Ovary (tissue), 7 donors: ENCODE measurements at regions not wholly inside any gene's neighbourhood (a gene's known extent, or its start where the extent isn't known, plus 50 kb on each side); places are given as distances from the start of the nearest gene placed in this dataset.

Experiments
- DNase-seq, 5 donors: peaks; one replicate each; pipeline ENCODE4 v3.0.0-alpha.2; 2019 to 2020
- H3K27ac ChIP-seq, 2 donors: fragments of 200-600 bp; one replicate each; pipeline versions ENCODE4 v1.5.1 to v1.8.0; 2019 to 2022
- H3K27me3 ChIP-seq: fragments of 200-600 bp; one replicate; pipeline ENCODE4 v1.8.0; 2022
- H3K36me3 ChIP-seq: fragments of 200-600 bp; sonication (generic); one replicate; pipeline ENCODE4 v1.5.1; 2019
- H3K4me1 ChIP-seq: one replicate; pipeline ENCODE4 v1.8.1; 2013; ENCODE audit warnings: mild to moderate bottlenecking, moderate library complexity; ENCODE audit not compliant: insufficient read depth
- H3K4me3 ChIP-seq: fragments of 200-600 bp; sonication (generic); one replicate; pipeline ENCODE4 v1.5.1; 2017
- H3K9me3 ChIP-seq, 2 donors: fragments of 200-600 bp in 1 of 2; sonication (generic) in 1 of 2; one replicate each; pipeline versions ENCODE4 v1.5.1 to v1.8.1; 2013 to 2019; ENCODE audit warnings: mild to moderate bottlenecking in 1 of 2, moderate library complexity in 1 of 2
- EP300 ChIP-seq: sonication (generic); formaldehyde crosslinking; IDR thresholded peaks from one replicate; pipeline ENCODE4 v1.6.1; 2017; ENCODE audit warnings: antibody characterized with exemption
- POLR2A ChIP-seq: fragments of 450-650 bp; IDR thresholded peaks from one replicate; pipeline ENCODE4 v1.6.1; 2017; ENCODE audit warnings: antibody characterized with exemption, mild to moderate bottlenecking, moderate library complexity
- WGBS, 3 donors: extraction: QIAGEN DNeasy Blood & Tissue Kit in 1 of 3; methylation state at CpG; one replicate each; pipeline versions ENCODE4 v1.1.5 to v1.1.7; 2013 to 2017; 5-methylcytosine and 5-hydroxymethylcytosine counted together
- intact Hi-C, 4 donors: fragments of 100-400 bp; cut with DNase I; formaldehyde crosslinking; loops; one replicate each; pipeline versions ENCODE4 v1.11.0 to v1.15.1; 2022 to 2023
- TF ChIP-seq, protein P1 (sequence below), 3 donors: fragments of 450-650 bp in 2 of 3; fragments of 200-600 bp in 1 of 3; IDR thresholded peaks; one replicate each; pipeline versions ENCODE4 v1.5.1 to v1.8.0; 2016 to 2022; ENCODE audit warnings: antibody characterized with exemption in 3 of 3, mild to moderate bottlenecking in 1 of 3
- donor health status: DM: no; HTN: no; CAD: no; lungs with moderate emphysema.
- donor health status: DM: no; HTN: no; CAD: no.
- donor health status: Bipolar disorder and iron deficiency.
- donor health status: DM: no; HTN: no; CAD: no.
- donor health status: DM: yes; HTN: yes; CAD: no.

DNA sequence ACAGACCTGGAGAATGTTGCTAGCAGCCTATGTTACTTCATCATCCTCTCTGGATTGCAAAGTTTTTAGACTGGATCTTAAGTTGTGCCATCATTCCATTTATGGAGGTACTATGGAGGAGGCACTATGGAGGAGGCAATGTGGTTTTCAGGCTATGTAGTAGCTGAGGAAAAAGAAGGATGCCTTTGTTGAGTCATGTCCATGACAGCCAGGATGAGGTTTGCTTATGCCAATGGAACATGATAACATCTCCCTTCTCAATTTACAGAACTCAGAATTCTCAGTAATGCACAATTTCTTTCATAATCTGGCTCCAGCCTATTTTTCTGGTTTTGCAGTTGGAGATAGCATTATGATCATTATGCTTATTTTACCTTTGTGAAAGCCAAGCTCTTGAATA lies 65.9 kb upstream of the TMEM108 start:
- no peak for TF ChIP-seq EP300
- TF ChIP-seq POLR2A: no peak
- TF ChIP-seq, protein P1, sequence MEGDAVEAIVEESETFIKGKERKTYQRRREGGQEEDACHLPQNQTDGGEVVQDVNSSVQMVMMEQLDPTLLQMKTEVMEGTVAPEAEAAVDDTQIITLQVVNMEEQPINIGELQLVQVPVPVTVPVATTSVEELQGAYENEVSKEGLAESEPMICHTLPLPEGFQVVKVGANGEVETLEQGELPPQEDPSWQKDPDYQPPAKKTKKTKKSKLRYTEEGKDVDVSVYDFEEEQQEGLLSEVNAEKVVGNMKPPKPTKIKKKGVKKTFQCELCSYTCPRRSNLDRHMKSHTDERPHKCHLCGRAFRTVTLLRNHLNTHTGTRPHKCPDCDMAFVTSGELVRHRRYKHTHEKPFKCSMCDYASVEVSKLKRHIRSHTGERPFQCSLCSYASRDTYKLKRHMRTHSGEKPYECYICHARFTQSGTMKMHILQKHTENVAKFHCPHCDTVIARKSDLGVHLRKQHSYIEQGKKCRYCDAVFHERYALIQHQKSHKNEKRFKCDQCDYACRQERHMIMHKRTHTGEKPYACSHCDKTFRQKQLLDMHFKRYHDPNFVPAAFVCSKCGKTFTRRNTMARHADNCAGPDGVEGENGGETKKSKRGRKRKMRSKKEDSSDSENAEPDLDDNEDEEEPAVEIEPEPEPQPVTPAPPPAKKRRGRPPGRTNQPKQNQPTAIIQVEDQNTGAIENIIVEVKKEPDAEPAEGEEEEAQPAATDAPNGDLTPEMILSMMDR (IDR thresholded peaks at IDR 0.05): no peak
- H3K4me3 ChIP-seq: no peak overlapping the region
- intact Hi-C loops: no loop called here
- no peaks in the 10 kb centered on the region for H3K27me3 ChIP-seq
- DNase-seq: no peak
- H3K9me3 ChIP-seq: no peaks in the 10 kb centered on the region
- no peaks in the 10 kb centered on the region for H3K4me1 ChIP-seq
- H3K36me3 ChIP-seq: no peaks in the 10 kb centered on the region
- H3K27ac ChIP-seq: no peak overlapping the region

DNA sequence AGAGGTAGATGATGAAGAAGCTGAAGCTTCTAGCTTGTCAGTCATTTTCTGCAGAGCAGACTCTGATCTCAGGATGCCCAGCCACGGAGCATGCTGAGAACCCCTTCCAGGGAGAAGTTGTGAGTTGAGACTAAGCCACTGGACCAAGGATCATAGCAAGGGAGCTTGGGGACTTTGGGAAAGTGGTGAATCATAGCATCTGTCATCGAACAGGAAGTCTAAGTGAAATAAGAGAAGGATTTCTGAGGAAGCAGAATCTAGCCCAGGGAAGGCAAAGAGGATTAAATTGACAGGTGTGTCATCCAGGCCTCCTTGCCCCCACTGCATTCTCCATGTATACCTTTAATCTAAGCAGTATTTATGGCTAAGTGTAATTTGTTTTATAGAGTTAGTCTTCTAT lies 71.8 kb upstream of the TMEM108 start:
- no peak for DNase-seq
- H3K27ac ChIP-seq: no peak overlapping the region
- H3K27me3 ChIP-seq: no peaks in the 10 kb centered on the region
- H3K4me3 ChIP-seq: no peak overlapping the region
- no peaks in the 10 kb centered on the region for H3K9me3 ChIP-seq
- H3K36me3 ChIP-seq: no peaks in the 10 kb centered on the region
- TF ChIP-seq, protein P1 (IDR thresholded peaks at IDR 0.05): no peak
- no peak for TF ChIP-seq EP300
- no peak for TF ChIP-seq POLR2A
- no peaks in the 10 kb centered on the region for H3K4me1 ChIP-seq
- intact Hi-C loops: no loop called here
- WGBS, 3 donors: 68 to 84% (median 77%) methylated on average over 2 of the region's 2 CpGs

DNA sequence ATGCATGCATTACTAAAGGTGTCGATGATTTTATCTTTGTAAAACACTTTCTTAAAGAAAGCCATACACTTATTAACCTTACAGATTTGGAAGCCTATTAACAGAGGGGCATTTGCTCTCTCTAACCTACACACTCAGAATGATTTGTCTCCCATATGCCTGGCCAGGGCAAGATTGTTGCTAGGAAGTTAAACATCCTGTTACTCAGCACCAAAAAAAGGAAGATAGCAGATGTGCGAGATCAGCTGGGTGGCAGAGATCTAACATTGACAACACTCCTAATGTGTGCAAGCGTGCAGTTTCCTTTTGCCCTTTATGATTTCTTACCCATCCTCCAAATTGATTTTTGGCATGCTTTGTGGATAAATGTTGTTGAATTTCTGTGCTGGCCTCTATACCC lies 73.9 kb upstream of the TMEM108 start:
- no peak for TF ChIP-seq POLR2A
- TF ChIP-seq, protein P1 (IDR thresholded peaks at IDR 0.05): no peak
- TF ChIP-seq EP300: no peak

GRCh38 chr3:132963786-132964185 lies 74.4 kb upstream of the TMEM108 start:
- H3K27me3 ChIP-seq: no peaks in the 10 kb centered on the region
- H3K9me3 ChIP-seq: no peaks in the 10 kb centered on the region
- no peaks in the 10 kb centered on the region for H3K4me1 ChIP-seq
- TF ChIP-seq POLR2A: no peak
- TF ChIP-seq, protein P1 (IDR thresholded peaks at IDR 0.05): no peak
- TF ChIP-seq EP300: no peak
- intact Hi-C loops: no loop called here
- no peak overlapping the region for H3K4me3 ChIP-seq
- H3K36me3 ChIP-seq: no peaks in the 10 kb centered on the region
- WGBS, 3 donors: 37 to 45% (median 39%) methylated on average over 2 of the region's 2 CpGs
- no peak overlapping the region for H3K27ac ChIP-seq
- DNase-seq: no peak

More for the DNA sequence above, 73.9 kb upstream of the TMEM108 start:
- H3K4me1 ChIP-seq: no peaks in the 10 kb centered on the region
- H3K36me3 ChIP-seq: no peaks in the 10 kb centered on the region
- H3K27ac ChIP-seq: no peak overlapping the region
- no peak overlapping the region for H3K4me3 ChIP-seq
- no peaks in the 10 kb centered on the region for H3K9me3 ChIP-seq
- no peak for DNase-seq
- 53 to 57% (median 54%) methylated on average over 3 of the region's 3 CpGs for WGBS, 3 donors
- no peaks in the 10 kb centered on the region for H3K27me3 ChIP-seq
- intact Hi-C loops: no loop called here

DNA sequence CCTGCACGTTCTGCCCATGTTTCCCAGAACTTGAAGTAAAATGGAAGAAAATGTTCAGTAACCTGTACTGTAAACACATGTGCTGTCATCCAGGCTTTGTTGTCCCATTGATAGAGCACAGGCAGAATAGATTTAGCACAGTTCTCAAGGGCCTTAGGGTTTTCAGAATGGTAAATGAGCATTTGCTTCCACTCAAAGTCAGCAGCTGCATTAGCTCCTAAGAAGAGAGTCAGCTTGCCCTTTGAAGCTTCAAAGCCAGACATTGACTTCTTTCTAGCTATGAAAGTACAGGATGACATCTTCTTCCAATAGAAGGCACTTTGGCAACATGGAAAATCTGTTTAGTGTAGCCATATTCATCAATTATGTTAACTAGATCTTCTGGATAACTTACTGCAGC lies 76.2 kb upstream of the TMEM108 start:
- Histone ChIP-seq H3K9me3 (no peaks in the 10 kb centered on the region), H3K27me3 (no peaks in the 10 kb centered on the region), H3K36me3 (no peaks in the 10 kb centered on the region), H3K27ac (no peak overlapping the region), H3K4me3 (no peak overlapping the region), H3K4me1 (no peaks in the 10 kb centered on the region)
- intact Hi-C loops: no loop called here
- WGBS, 3 donors: 65 to 86% (median 86%) methylated on average over 1 of the region's 1 CpG
- TF ChIP-seq POLR2A (no peak), EP300 (no peak)
- TF ChIP-seq, protein P1 (IDR thresholded peaks at IDR 0.05): no peak
- no peak for DNase-seq
